Smooth muscle cell (in vitro differentiated cells): ENCODE measurements at regions not wholly inside any gene's neighbourhood (a gene's known extent, or its start where the extent isn't known, plus 50 kb on each side); places are given as distances from the start of the nearest gene placed in this dataset.

Source experiments
- DNase-seq: peaks from one replicate; lab custom pipeline; 2025; ENCODE audit not compliant: unreplicated experiment; lab: John Stamatoyannopoulos, UW
- H2AFZ ChIP-seq: fragments of 200-600 bp; sonication (generic); 2 replicates; pipeline ENCODE4 v1.6.0; 2016; ENCODE audit warnings: antibody characterized with exemption, low read depth, mild to moderate bottlenecking
- H3F3A ChIP-seq: fragments of 200-600 bp; sonication (generic); 2 replicates; pipeline ENCODE4 v1.6.0; 2017; ENCODE audit warnings: antibody characterized with exemption, low read depth
- H3K27ac ChIP-seq: fragments of 200-600 bp; sonication (generic); 2 replicates; pipeline ENCODE4 v1.5.1; 2016; ENCODE audit warnings: low read depth, mild to moderate bottlenecking
- H3K27me3 ChIP-seq: fragments of 200-600 bp; sonication (generic); 2 replicates; pipeline ENCODE4 v1.6.1; 2016; ENCODE audit warnings: low read depth, mild to moderate bottlenecking
- H3K36me3 ChIP-seq: fragments of 200-600 bp; sonication (generic); 2 replicates; pipeline ENCODE4 v1.5.1; 2016; ENCODE audit warnings: low read depth
- H3K4me1 ChIP-seq: fragments of 200-600 bp; sonication (generic); 2 replicates; pipeline ENCODE4 v1.5.1; 2016; ENCODE audit warnings: low read depth
- H3K4me2 ChIP-seq: fragments of 200-600 bp; sonication (generic); 2 replicates; pipeline ENCODE4 v1.6.0; 2016; ENCODE audit warnings: mild to moderate bottlenecking
- H3K4me3 ChIP-seq: fragments of 200-600 bp; sonication (generic); 2 replicates; pipeline ENCODE4 v1.5.1; 2016; ENCODE audit warnings: mild to moderate bottlenecking
- H3K79me2 ChIP-seq: fragments of 200-600 bp; sonication (generic); 2 replicates; pipeline ENCODE4 v1.6.0; 2016; ENCODE audit warnings: low read depth, mild to moderate bottlenecking
- H3K9ac ChIP-seq: fragments of 200-600 bp; sonication (generic); 2 replicates; pipeline ENCODE4 v1.6.0; 2016; ENCODE audit warnings: low read depth
- H3K9me3 ChIP-seq: fragments of 200-600 bp; sonication (generic); replicated peaks from 2 replicates; pipeline ENCODE4 v1.5.1; 2016; ENCODE audit warnings: low read depth
- H4K20me1 ChIP-seq: fragments of 200-600 bp; sonication (generic); 2 replicates; pipeline ENCODE4 v1.6.0; 2016; ENCODE audit warnings: low read depth
- CTCF ChIP-seq: fragments of 200-600 bp; sonication (generic); IDR thresholded peaks from 2 replicates; pipeline ENCODE4 v1.5.1; 2017; ENCODE audit warnings: borderline replicate concordance, mild to moderate bottlenecking, antibody characterized with exemption; ENCODE audit not compliant: insufficient read depth, poor library complexity, severe bottlenecking
- WGBS: methylation state at CpG from one replicate; pipeline ENCODE4 v1.1.7; 2016; ENCODE audit warnings: low lambda C conversion rate; 5-methylcytosine and 5-hydroxymethylcytosine counted together

GRCh38 chr3:28808068-28808467, 459.4 kb upstream of the AZI2 start:
- H3F3A ChIP-seq: no peaks in the 10 kb centered on the region
- H4K20me1 ChIP-seq: no peaks in the 10 kb centered on the region

GRCh38 chr3:28816017-28816416, 464.9 kb upstream of the RBMS3 start:
- H3K79me2 ChIP-seq: no peaks in the 10 kb centered on the region
- DNase-seq: no peak
- no peak overlapping the region for H3K4me2 ChIP-seq
- no peak overlapping the region for H3K9ac ChIP-seq
- no peak overlapping the region for H3K27ac ChIP-seq
- H3K36me3 ChIP-seq: no peaks in the 10 kb centered on the region
- H2AFZ ChIP-seq: no peak overlapping the region
- H3K27me3 ChIP-seq: no peaks in the 10 kb centered on the region
- no peaks in the 10 kb centered on the region for H3K4me1 ChIP-seq
- no peak overlapping the region for H3K4me3 ChIP-seq
- no peak for TF ChIP-seq CTCF
- H3K9me3 ChIP-seq: no peaks in the 10 kb centered on the region
- no peaks in the 10 kb centered on the region for H4K20me1 ChIP-seq
- no peaks in the 10 kb centered on the region for H3F3A ChIP-seq

More at GRCh38 chr3:28808068-28808467, 459.4 kb upstream of the AZI2 start:
- Histone ChIP-seq H3K9me3 (no peaks in the 10 kb centered on the region), H3K4me2 (no peak overlapping the region), H3K27ac (no peak overlapping the region), H3K79me2 (no peaks in the 10 kb centered on the region), H3K27me3 (no peaks in the 10 kb centered on the region), H3K9ac (no peak overlapping the region), H3K4me3 (no peak overlapping the region), H3K4me1 (no peaks in the 10 kb centered on the region), H2AFZ (no peak overlapping the region), H3K36me3 (no peaks in the 10 kb centered on the region)
- WGBS: 80% methylated on average over 4 of the region's 4 CpGs
- DNase-seq: no peak
- TF ChIP-seq CTCF: no peak

GRCh38 chr3:28824316-28824715, 456.6 kb upstream of the RBMS3 start:
- H3K4me1 ChIP-seq: no peaks in the 10 kb centered on the region
- H3K9ac ChIP-seq: no peak overlapping the region
- H3K9me3 ChIP-seq: no peaks in the 10 kb centered on the region
- no peaks in the 10 kb centered on the region for H3F3A ChIP-seq
- H3K4me3 ChIP-seq: no peak overlapping the region
- no peaks in the 10 kb centered on the region for H4K20me1 ChIP-seq
- DNase-seq: no peak
- H3K27ac ChIP-seq: no peak overlapping the region
- 68% methylated on average over 1 of the region's 1 CpG for WGBS
- TF ChIP-seq CTCF: no peak
- no peaks in the 10 kb centered on the region for H3K27me3 ChIP-seq
- H2AFZ ChIP-seq: no peak overlapping the region
- no peaks in the 10 kb centered on the region for H3K79me2 ChIP-seq
- H3K36me3 ChIP-seq: no peaks in the 10 kb centered on the region
- no peak overlapping the region for H3K4me2 ChIP-seq

- no peak overlapping the region for H2AFZ ChIP-seq
Observed at GRCh38 chr3:28826840-28827239, 454.0 kb upstream of the RBMS3 start.

More at GRCh38 chr3:28826840-28827239, 454.0 kb upstream of the RBMS3 start:
- TF ChIP-seq CTCF: no peak
- Histone ChIP-seq H3K9ac (no peak overlapping the region), H3K9me3 (peaks cover 3% of the 10 kb centered on the region), H3K4me2 (no peak overlapping the region), H3K27me3 (no peaks in the 10 kb centered on the region), H4K20me1 (no peaks in the 10 kb centered on the region), H3K4me1 (no peaks in the 10 kb centered on the region), H3K4me3 (no peak overlapping the region), H3K27ac (no peak overlapping the region), H3K79me2 (no peaks in the 10 kb centered on the region), H3F3A (no peaks in the 10 kb centered on the region), H3K36me3 (no peaks in the 10 kb centered on the region)
- DNase-seq: no peak
